ENCODE measurements at regions not wholly inside any gene's neighbourhood (a gene's known extent, or its start where the extent isn't known, plus 50 kb on each side); places are given as distances from the start of the nearest gene placed in this dataset.

- no peak overlapping the region for H3K4me3 Mint-ChIP-seq
- TF ChIP-seq ZNF281 (CRISPR knock-in tag; IDR thresholded peaks at IDR 0.05): no peak
- no peak for TF ChIP-seq GRHL2 (CRISPR knock-in tag; IDR thresholded peaks at IDR 0.05; ENCODE audit: insufficient replicate concordance, severe bottlenecking)
- TF ChIP-seq MAX (CRISPR knock-in tag; IDR thresholded peaks at IDR 0.05): no peak
- TF ChIP-seq FOXJ3 (CRISPR knock-in tag; IDR thresholded peaks at IDR 0.05; ENCODE audit: borderline replicate concordance): no peak
- TF ChIP-seq USF1 (CRISPR knock-in tag; IDR thresholded peaks at IDR 0.05): no peak
- ChIA-PET POLR2A (no interaction called here), CTCF (no interaction called here)
- no peak for ATAC-seq
- no peak overlapping the region for H3K27ac Mint-ChIP-seq
- H3K4me1 Mint-ChIP-seq: no peaks in the 10 kb centered on the region
- H3K36me3 Mint-ChIP-seq: peaks cover 60% of the 10 kb centered on the region
- DNase-seq (ENCODE audit: low spot score): no peak
- H3K9me3 Mint-ChIP-seq: peaks cover 57% of the 10 kb centered on the region
- H3K27me3 Mint-ChIP-seq (ENCODE audit: low read depth): peaks cover 12% of the 10 kb centered on the region
Observed at GRCh38 chr12:128083132-128083729, 183.7 kb upstream of the TMEM132C start.

- ATAC-seq (no peak), DNase-seq (ENCODE audit: low spot score) (no peak)
- TF ChIP-seq USF1 (CRISPR knock-in tag; IDR thresholded peaks at IDR 0.05) (no peak), E2F5 (CRISPR knock-in tag; IDR thresholded peaks at IDR 0.05) (no peak)
- Mint-ChIP-seq H3K27me3 (ENCODE audit: low read depth) (peaks cover 3% of the 10 kb centered on the region), H3K27ac (no peak overlapping the region), H3K4me3 (no peak overlapping the region), H3K4me1 (no peaks in the 10 kb centered on the region), H3K36me3 (peaks cover 67% of the 10 kb centered on the region), H3K9me3 (peaks cover 59% of the 10 kb centered on the region)
- ChIA-PET POLR2A (no interaction called here), CTCF (no interaction called here)
Observed at GRCh38 chr12:128088926-128089325, 178.0 kb upstream of the TMEM132C start.

- DNase-seq (ENCODE audit: low spot score) (no peak), ATAC-seq (no peak)
- CTCF ChIA-PET: no interaction called here
- no peak overlapping the region for H3K4me3 Mint-ChIP-seq
- H3K4me1 Mint-ChIP-seq: no peaks in the 10 kb centered on the region
- H3K27ac Mint-ChIP-seq: no peak overlapping the region
- peaks cover 63% of the 10 kb centered on the region for H3K9me3 Mint-ChIP-seq
- TF ChIP-seq PRRX2 (CRISPR knock-in tag; IDR thresholded peaks at IDR 0.05) (no peak), ZSCAN18 (CRISPR knock-in tag; IDR thresholded peaks at IDR 0.05) (no peak)
- peaks cover 3% of the 10 kb centered on the region for H3K27me3 Mint-ChIP-seq (ENCODE audit: low read depth)
- peaks cover 72% of the 10 kb centered on the region for H3K36me3 Mint-ChIP-seq
- POLR2A ChIA-PET: no interaction called here
Observed at GRCh38 chr12:128089961-128090360, 177.0 kb upstream of the TMEM132C start.

GRCh38 chr12:128091101-128091720, 175.8 kb upstream of the TMEM132C start:
- peaks cover 72% of the 10 kb centered on the region for H3K9me3 Mint-ChIP-seq
- peaks cover 3% of the 10 kb centered on the region for H3K27me3 Mint-ChIP-seq (ENCODE audit: low read depth)
- no peaks in the 10 kb centered on the region for H3K4me1 Mint-ChIP-seq
- DNase-seq (ENCODE audit: low spot score) (no peak), ATAC-seq (no peak)
- H3K27ac Mint-ChIP-seq: no peak overlapping the region
- H3K36me3 Mint-ChIP-seq: peaks cover 74% of the 10 kb centered on the region
- no peak overlapping the region for H3K4me3 Mint-ChIP-seq
- ChIA-PET POLR2A (no interaction called here), CTCF (no interaction called here)
- TF ChIP-seq PRDM15 (CRISPR knock-in tag; IDR thresholded peaks at IDR 0.05): no peak
- no peak for TF ChIP-seq ZNF138 (CRISPR knock-in tag; conservative IDR thresholded peaks at IDR 0.05)
- TF ChIP-seq ATF2 (CRISPR knock-in tag; IDR thresholded peaks at IDR 0.05; ENCODE audit: borderline replicate concordance, low read depth): no peak
- no peak for TF ChIP-seq E2F4 (CRISPR knock-in tag; IDR thresholded peaks at IDR 0.05; ENCODE audit: borderline replicate concordance, low read depth)
- TF ChIP-seq NFYB (CRISPR knock-in tag; conservative IDR thresholded peaks at IDR 0.05; ENCODE audit: low read depth): no peak
